Glutamatergic neuron (in vitro differentiated cells): ENCODE measurements at regions not wholly inside any gene's neighbourhood (a gene's known extent, or its start where the extent isn't known, plus 50 kb on each side); places are given as distances from the start of the nearest gene placed in this dataset.
"Not testable (repeated sequence)": the region's sequence is repeated elsewhere in the genome, so short reads cannot be mapped to it uniquely, and the experiment has no call there.

Experiments
- DNase-seq: peaks from one replicate; pipeline ENCODE4 v3.0.0; 2022
- H3K27ac Mint-ChIP-seq: one replicate; pipeline ENCODE4 v1.8.0; 2020; ENCODE audit warnings: mild to moderate bottlenecking, mixed read lengths, inconsistent platforms; ENCODE audit not compliant: unreplicated experiment
- H3K27me3 Mint-ChIP-seq: one replicate; pipeline ENCODE4 v1.8.0; 2020; ENCODE audit warnings: mild to moderate bottlenecking, moderate library complexity, mixed read lengths, inconsistent platforms; ENCODE audit not compliant: unreplicated experiment
- H3K36me3 Mint-ChIP-seq: one replicate; pipeline ENCODE4 v1.8.0; 2020; ENCODE audit warnings: mild to moderate bottlenecking, mixed read lengths, inconsistent platforms; ENCODE audit not compliant: unreplicated experiment
- H3K4me1 Mint-ChIP-seq: one replicate; pipeline ENCODE4 v1.8.0; 2020; ENCODE audit warnings: mild to moderate bottlenecking, low read depth, mixed read lengths, inconsistent platforms; ENCODE audit not compliant: unreplicated experiment
- H3K4me3 Mint-ChIP-seq: one replicate; pipeline ENCODE4 v1.8.0; 2020; ENCODE audit warnings: mild to moderate bottlenecking, mixed read lengths, inconsistent platforms; ENCODE audit not compliant: unreplicated experiment
- H3K9me3 Mint-ChIP-seq: one replicate; pipeline ENCODE4 v1.8.0; 2020; ENCODE audit warnings: mild to moderate bottlenecking, moderate library complexity, mixed read lengths, inconsistent platforms; ENCODE audit not compliant: unreplicated experiment
- CTCF ChIP-seq: fragments of 200-600 bp; sonication (generic); IDR thresholded peaks from one replicate; pipeline ENCODE4 v1.5.0; 2021; ENCODE audit not compliant: partially characterized antibody, unreplicated experiment

- no peak overlapping the region for H3K27ac Mint-ChIP-seq
- no peak overlapping the region for H3K4me3 Mint-ChIP-seq
- no peaks in the 10 kb centered on the region for H3K9me3 Mint-ChIP-seq
- H3K4me1 Mint-ChIP-seq: no peaks in the 10 kb centered on the region
- H3K36me3 Mint-ChIP-seq: no peaks in the 10 kb centered on the region
- no peaks in the 10 kb centered on the region for H3K27me3 Mint-ChIP-seq
- no peak for TF ChIP-seq CTCF
- DNase-seq: no peak
Measured at GRCh38 chr5:109998208-109998607, 308.5 kb downstream of the MAN2A1 start.

- Mint-ChIP-seq H3K4me3 (no peak overlapping the region), H3K36me3 (no peaks in the 10 kb centered on the region), H3K9me3 (no peaks in the 10 kb centered on the region), H3K27me3 (no peaks in the 10 kb centered on the region), H3K27ac (no peak overlapping the region), H3K4me1 (no peaks in the 10 kb centered on the region)
- DNase-seq: no peak
- TF ChIP-seq CTCF: no peak
Measured at GRCh38 chr5:109998726-109999125, 309.0 kb downstream of the MAN2A1 start.

- H3K27ac Mint-ChIP-seq: no peak overlapping the region
- H3K36me3 Mint-ChIP-seq: no peaks in the 10 kb centered on the region
- no peak for TF ChIP-seq CTCF
- no peak for DNase-seq
- H3K4me1 Mint-ChIP-seq: no peaks in the 10 kb centered on the region
- no peak overlapping the region for H3K4me3 Mint-ChIP-seq
- no peaks in the 10 kb centered on the region for H3K27me3 Mint-ChIP-seq
- H3K9me3 Mint-ChIP-seq: no peaks in the 10 kb centered on the region
Measured at GRCh38 chr5:110001648-110002047, 311.9 kb downstream of the MAN2A1 start.

- no peaks in the 10 kb centered on the region for H3K27me3 Mint-ChIP-seq
- DNase-seq: no peak
- H3K4me3 Mint-ChIP-seq: no peak overlapping the region
- H3K27ac Mint-ChIP-seq: no peak overlapping the region
- no peaks in the 10 kb centered on the region for H3K9me3 Mint-ChIP-seq
- no peak for TF ChIP-seq CTCF
- no peaks in the 10 kb centered on the region for H3K4me1 Mint-ChIP-seq
- H3K36me3 Mint-ChIP-seq: no peaks in the 10 kb centered on the region
Measured at GRCh38 chr5:110002652-110003051, 312.9 kb downstream of the MAN2A1 start.

- H3K36me3 Mint-ChIP-seq, H3K27me3 Mint-ChIP-seq, DNase-seq, H3K9me3 Mint-ChIP-seq, H3K4me1 Mint-ChIP-seq, H3K27ac Mint-ChIP-seq, H3K4me3 Mint-ChIP-seq: not testable (repeated sequence)
Measured at GRCh38 chr5:110005907-110006562, 316.3 kb downstream of the MAN2A1 start.
